ENCODE measurements at regions not wholly inside any gene's neighbourhood (a gene's known extent, or its start where the extent isn't known, plus 50 kb on each side); places are given as distances from the start of the nearest gene placed in this dataset.

DNA sequence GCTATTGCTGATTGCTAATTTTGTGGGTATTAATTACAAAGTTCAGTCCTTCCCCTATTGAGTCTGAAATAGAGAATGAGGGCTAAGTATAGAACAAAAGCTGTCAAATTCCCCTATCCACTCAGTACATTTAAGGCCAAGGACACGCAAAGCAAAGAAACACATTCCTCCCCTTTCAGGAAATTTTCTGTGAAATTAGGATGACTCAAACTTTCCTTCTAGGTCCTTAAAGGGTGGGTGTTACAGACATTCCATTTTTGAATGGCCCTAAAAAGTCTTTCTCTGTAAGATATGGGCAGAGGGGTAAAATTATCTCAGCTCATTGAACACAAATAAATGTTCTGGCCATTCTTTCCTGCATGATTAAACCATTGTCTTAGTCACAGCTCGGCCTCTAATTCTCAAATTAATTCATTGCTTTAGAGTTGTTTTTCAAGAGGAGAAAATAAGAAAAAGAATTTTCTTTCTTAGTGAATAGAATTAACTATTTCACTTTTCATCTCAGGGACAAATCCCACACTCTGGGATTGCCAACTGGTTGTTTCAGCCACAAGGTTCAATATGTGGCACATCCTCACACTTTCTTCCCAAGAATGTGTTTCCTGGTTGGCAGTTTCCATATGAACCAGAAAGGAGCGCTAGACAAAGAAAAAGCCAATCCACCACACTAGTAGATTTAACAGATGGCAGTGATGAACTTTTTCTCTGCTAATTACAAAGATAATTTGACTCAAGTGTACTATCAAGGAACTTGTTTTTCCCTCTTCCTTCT, 424.1 kb downstream of the ZNF385D start:
- Histone ChIP-seq H3K36me3 (ENCODE audit: control insufficient read depth in 2 of 4, insufficient read depth in 4 of 4, low read length in 3 of 4) (no peaks in the 10 kb centered on the region), H2BK15ac (ENCODE audit: low read length) (no peak overlapping the region), H2AFZ (ENCODE audit: low read length) (peak overlapping the region; percentile 74), H3K9ac (replicated peaks in 1 of 4; ENCODE audit: extremely low read depth in 1 of 4, low read depth in 3 of 4, low read length in 3 of 4) (no peak overlapping the region), H4K91ac (replicated peaks; ENCODE audit: insufficient read length, low read length) (no peak overlapping the region), H3K4ac (replicated peaks; ENCODE audit: insufficient read length, low read depth, low read length) (no peak overlapping the region), H3K79me1 (ENCODE audit: low read depth, low read length) (no peaks in the 10 kb centered on the region), H3K79me2 (ENCODE audit: control insufficient read depth in 1 of 2, insufficient read depth in 2 of 2, low read length in 2 of 2) (no peaks in the 10 kb centered on the region), H2BK120ac (replicated peaks; ENCODE audit: low read depth, low read length) (no peak overlapping the region), H2BK5ac (ENCODE audit: low read depth, low read length) (no peak overlapping the region), H3K4me1 (replicated peaks in 1 of 4; ENCODE audit: control insufficient read depth in 3 of 4, insufficient read depth in 4 of 4, low read length in 3 of 4) (no peaks in the 10 kb centered on the region), H3K23ac (ENCODE audit: insufficient read length) (no peak overlapping the region), H4K5ac (ENCODE audit: insufficient read length, low read depth, low read length) (no peak overlapping the region), H3K9me3 (ENCODE audit: insufficient read depth in 2 of 2, low read depth in 1 of 2, low read length in 1 of 2) (no peaks in the 10 kb centered on the region), H3K23me2 (ENCODE audit: low read depth, low read length) (no peaks in the 10 kb centered on the region), H3K4me3 (ENCODE audit: extremely low read depth in 1 of 4, insufficient read depth in 2 of 4, low read depth in 3 of 4, low read length in 4 of 4) (no peak overlapping the region), H3K27ac (ENCODE audit: low read depth, low read length) (no peak overlapping the region), H2BK20ac (ENCODE audit: low read length) (no peak overlapping the region), H3K4me2 (ENCODE audit: insufficient read depth in 1 of 2, low read depth in 2 of 2, low read length in 2 of 2) (no peak overlapping the region), H3K14ac (ENCODE audit: insufficient read length) (no peak overlapping the region), H4K20me1 (replicated peaks in 1 of 2; ENCODE audit: control insufficient read depth in 1 of 2, insufficient read depth in 2 of 2, low read length in 2 of 2) (no peaks in the 10 kb centered on the region), H3K27me3 (replicated peaks in 1 of 4; ENCODE audit: control insufficient read depth in 3 of 4, extremely low read depth in 1 of 4, insufficient read depth in 3 of 4, low read length in 3 of 4) (no peaks in the 10 kb centered on the region), H2BK12ac (ENCODE audit: low read depth, low read length) (no peak overlapping the region), H3K18ac (ENCODE audit: extremely low read depth, low read length) (no peak overlapping the region), H4K8ac (ENCODE audit: extremely low read depth, insufficient read depth, low read length) (no peak overlapping the region), H2AK5ac (ENCODE audit: low read depth, low read length) (no peak overlapping the region), H3K56ac (replicated peaks; ENCODE audit: insufficient read length, low read depth, low read length) (no peak overlapping the region)
- CTCF ChIA-PET (ENCODE audit: partially characterized antibody): no interaction called here
- DNase-seq (ENCODE audit: low read depth in 1 of 2, low spot score in 2 of 2): no peak
- POLR2A ChIA-PET (ENCODE audit: partially characterized antibody): no interaction called here
- WGBS, 2 experiments (ENCODE audit: extremely low coverage in 1 of 2, insufficient coverage in 1 of 2, insufficient read length in 1 of 2, insufficient replicate concordance in 2 of 2, low coverage in 1 of 2, low lambda C conversion rate in 2 of 2, missing lambda C conversion rate in 1 of 2): 91% methylated on average over 3 of the region's 3 CpGs; no CpG with 5 or more reads in 1 of the 2 experiments
- no peak for FAIRE-seq
- peak; percentile 59; the same call in 1 of the 2 replicates for TF ChIP-seq JUND (IDR thresholded peaks at IDR 0.05; ENCODE audit: low read length)
- TF ChIP-seq RBBP5 (IDR thresholded peaks at IDR 0.05; ENCODE audit: borderline replicate concordance, low read depth, low read length): no peak
- TF ChIP-seq SAP30 (IDR thresholded peaks at IDR 0.05; ENCODE audit: insufficient read depth, insufficient replicate concordance, low read length): no peak
- TF ChIP-seq TCF12 (IDR thresholded peaks at IDR 0.05; ENCODE audit: low read depth, low read length): no peak
